GM19468 (cell line): ENCODE measurements at regions not wholly inside any gene's neighbourhood (a gene's known extent, or its start where the extent isn't known, plus 50 kb on each side); places are given as distances from the start of the nearest gene placed in this dataset.

Source experiments
- ATAC-seq: cut with Tn5 transposase; IDR thresholded peaks from one replicate; pipeline ENCODE4 v1.9.1; 2021; ENCODE audit warnings: mild to moderate bottlenecking, moderate library complexity, moderate number of reproducible peaks; ENCODE audit not compliant: unreplicated experiment; ENCODE audit errors: extremely low read depth

GRCh38 chr4:100970414-100970813, 376.9 kb downstream of the PPP3CA start:
- no peak for ATAC-seq

- ATAC-seq, result no peak
Observed at GRCh38 chr4:100969925-100970324, 377.4 kb downstream of the PPP3CA start.

GRCh38 chr4:100968046-100968445, 379.3 kb downstream of the PPP3CA start:
- no peak for ATAC-seq

DNA sequence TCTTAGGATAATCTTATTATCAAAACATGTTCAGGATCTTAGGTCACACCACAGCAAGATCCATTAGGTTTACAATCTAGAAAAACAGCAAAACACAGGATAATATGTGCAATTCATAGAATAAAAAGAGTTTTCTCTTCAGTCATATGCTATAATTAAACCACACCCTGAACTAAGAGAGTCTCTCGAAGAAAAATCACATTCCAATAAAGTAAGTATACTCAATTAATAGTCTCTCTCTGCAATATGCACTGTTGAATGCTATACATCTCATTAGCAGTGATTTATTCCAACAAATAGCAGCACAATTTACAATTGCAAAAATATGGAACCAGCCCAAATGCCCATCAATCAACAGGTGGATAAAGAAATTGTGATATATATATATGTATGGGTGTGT, 383.7 kb downstream of the PPP3CA start:
- no peak for ATAC-seq

GRCh38 chr4:100962698-100963097, 384.6 kb downstream of the PPP3CA start:
- peak; percentile 54 for ATAC-seq

- no peak for ATAC-seq
Observed at GRCh38 chr4:100960232-100960631, 387.1 kb downstream of the PPP3CA start.

DNA sequence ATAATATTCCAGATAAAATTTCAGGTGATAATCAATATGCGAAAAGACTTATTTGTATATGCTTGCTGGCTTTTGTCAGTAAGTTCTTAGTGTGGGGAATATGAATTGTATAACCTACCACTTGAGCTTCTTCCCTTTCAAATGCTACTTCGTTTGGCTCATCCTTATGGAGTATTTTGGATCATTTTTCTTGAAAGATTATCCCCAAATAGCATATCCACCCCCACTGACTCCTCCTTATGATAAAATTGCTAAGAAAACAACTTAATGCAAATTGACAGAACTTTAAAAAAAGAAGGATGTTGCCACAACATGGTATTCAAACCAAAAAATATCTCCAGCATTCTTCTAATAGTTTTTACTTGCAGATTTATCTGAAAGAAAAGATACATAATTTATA, 393.3 kb downstream of the PPP3CA start:
- no peak for ATAC-seq

DNA sequence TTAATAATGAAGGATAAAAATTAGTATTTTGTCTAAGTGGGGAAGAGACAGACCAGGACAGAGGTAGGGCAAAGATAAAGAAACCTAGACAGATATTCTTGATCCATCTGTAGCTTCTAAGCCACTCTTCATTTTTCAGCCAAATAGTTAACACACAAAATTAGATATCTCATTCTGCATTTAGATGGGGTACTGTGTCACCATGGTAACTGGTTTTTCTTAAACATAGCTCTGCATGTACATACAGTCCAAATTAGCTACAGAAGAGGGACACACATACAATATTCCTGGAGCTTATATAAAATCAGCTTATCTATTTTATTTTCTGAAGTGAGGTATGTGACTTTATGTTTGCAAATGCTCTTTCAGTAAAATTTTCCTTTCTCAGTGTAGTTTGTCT, 393.7 kb downstream of the PPP3CA start:
- no peak for ATAC-seq

- ATAC-seq, result no peak
Observed at GRCh38 chr4:100952590-100952989, 394.7 kb downstream of the PPP3CA start.

DNA sequence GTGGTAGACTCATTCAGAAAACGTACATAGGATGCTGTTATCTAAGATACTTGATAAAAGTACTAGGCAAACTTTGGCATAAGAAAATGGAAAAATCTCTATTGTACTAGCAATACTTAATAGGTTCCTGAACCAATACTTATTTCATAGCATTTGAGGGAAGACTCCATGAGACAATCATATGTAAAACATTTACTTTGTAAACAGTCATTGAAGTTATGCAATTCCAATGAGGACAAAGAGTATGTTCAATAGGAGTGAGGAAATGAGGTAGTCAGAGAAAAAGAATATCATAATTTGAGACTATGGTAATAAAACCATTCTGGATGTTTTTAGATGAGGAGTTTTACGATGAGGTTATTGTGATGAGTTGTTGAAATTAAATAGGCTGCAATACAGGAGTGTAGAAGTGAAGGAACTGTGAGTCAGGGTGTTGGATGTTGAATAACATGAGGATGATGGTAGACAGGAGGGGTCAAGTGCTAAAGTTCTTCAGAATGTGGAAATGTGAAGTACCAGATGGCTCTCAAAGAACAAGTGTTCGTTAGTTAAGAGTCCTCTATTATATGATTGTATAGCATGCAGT, 397.9 kb downstream of the PPP3CA start:
- no peak for ATAC-seq

GRCh38 chr4:100948911-100949310, 398.4 kb downstream of the PPP3CA start:
- no peak for ATAC-seq

DNA sequence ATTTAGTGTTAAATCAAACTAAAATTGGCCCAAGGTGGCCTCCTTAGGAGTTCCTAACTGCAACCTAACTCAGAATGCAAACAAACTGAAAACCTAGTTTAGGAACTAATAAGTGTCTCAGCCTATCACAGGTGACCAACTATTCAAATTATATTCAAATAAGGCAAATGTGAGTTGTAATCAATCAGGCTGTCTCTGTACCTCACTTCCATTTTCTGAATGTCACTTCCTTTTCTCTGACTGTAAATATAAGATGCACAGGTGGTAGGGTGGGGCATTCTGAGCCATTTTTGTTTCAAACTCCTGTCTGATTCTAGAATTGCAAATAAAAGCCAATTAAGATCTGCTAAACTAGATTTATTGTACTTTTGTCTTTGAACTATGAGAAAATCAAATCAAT, 401.5 kb downstream of the PPP3CA start:
- ATAC-seq, result peak; percentile 40

- no peak for ATAC-seq
Observed at GRCh38 chr4:100938698-100939097, 408.6 kb downstream of the PPP3CA start.

DNA sequence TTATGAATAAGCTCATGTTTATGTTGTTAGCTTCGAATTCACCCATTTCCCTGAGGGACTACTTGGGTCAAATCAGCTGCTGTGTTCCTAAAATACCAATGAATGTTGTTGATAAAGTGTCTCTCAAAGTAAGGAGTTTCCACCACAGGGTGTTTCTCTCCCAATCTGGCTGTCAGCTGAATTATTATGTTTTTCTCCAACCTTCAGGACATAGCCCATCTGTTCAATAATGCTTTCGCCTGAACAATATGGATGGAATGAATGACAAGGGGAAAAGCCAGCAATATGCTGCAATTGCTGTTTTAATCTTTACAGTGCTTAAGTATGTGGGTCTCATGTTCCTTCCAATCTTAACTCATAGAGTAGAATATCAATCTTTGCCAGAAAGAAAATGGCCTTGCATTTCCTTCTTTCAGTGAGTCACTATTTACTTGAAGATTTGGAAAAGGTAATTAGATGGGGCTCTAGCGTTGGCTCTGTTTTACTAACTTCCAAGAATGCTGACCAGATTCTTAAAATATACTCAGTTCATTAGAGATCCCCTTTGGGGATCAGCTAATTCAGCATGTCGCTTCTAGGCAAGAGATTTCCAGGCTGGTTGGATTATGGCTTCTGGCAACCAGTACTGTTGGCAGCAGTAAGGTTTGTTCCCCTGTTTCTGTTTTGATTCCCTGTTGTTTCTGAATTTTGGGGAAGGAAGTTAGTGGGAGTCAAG, 410.5 kb downstream of the PPP3CA start:
- no peak for ATAC-seq

DNA sequence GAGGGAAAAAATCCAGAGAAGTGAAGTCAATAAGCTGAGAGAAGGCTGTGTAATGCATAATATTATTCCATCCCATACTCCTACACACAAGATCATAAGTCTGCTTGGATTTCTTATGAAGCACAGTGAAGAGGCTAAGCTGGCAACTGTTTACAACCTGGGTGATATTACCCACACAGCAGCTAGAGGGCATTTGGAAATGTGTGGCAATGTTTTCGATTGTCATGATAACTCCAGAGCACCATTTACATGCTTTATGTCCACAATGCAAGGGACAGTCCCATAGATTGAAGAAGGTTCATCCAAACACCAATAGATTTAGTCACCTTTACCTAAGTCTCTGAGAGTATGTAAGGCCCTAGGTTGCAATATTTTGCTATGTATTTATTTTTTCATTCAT, 412.2 kb downstream of the PPP3CA start:
- peak; percentile 45 for ATAC-seq

DNA sequence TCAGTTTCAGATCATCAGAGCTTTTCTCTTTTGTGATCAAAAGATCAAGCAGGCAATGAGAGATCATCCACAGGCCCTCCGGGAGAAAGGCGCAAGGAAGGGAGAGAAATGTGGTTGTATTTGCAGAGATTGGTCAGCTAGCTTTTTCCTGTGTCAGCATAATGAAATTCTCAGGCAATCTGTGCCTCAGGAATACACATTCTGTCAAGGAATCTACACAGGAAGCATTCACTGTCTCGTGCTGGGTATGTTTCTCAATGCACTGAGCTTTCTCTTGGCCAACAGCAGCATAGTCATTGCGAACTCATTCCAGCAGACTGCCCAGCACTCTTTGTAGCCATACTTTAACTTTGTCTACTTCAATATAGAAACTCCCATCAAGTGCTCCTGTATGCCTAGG, 413.7 kb downstream of the PPP3CA start:
- ATAC-seq, result no peak

- no peak for ATAC-seq
Observed at GRCh38 chr4:100929758-100930157, 411.9 kb upstream of the EMCN start.

GRCh38 chr4:100929135-100929534, 411.3 kb upstream of the EMCN start:
- no peak for ATAC-seq

DNA sequence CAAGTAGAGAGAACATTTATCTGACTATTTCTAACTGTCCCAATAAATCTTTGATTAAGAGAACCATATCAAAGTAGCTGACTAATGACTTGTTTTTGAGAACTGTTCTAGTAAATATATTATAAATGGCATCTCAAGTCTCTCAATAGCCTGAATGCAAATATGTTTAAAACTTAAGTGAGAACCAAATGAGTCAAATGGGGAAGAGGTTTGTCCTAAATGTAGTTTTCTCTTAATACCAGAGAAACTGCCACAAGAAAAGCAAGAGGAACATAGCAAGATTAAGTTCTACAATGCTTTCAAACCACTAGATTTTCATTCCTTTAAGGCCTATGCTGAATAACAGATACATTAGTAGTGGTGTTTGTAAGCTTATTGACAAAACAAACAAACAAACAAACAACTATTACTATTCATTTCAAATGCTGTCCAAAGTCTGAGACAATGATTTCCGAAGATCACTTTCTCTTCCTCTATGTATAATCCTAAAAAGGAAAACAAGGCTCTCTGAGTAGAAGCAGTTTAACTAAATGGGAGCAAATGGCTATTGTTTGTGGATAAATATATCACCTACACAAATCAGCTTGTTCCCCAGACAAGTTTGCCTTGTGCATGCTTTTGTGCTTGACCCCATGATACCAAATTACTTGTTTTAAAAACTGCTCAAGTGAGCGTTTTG, 408.4 kb upstream of the EMCN start:
- no peak for ATAC-seq

- no peak for ATAC-seq
Observed at GRCh38 chr4:100913685-100914084, 395.9 kb upstream of the EMCN start.

DNA sequence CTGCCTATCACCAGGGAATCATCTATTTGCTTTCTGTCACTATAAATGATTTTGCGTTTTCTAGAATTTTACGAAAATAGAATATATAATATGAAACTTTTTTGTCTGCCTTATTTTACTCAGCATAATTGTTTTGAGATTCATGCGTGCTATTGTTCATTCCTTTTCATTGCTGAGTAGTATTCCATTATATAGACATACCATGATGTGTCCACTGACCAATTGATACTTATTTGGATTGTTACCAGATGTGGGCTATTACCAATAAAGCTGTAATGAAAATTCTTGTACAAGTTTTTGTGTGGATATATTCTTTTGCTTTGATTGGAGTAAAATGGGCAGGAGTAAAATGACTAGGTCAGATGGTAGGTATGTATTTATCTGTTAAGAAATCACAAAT, 390.7 kb upstream of the EMCN start:
- no peak for ATAC-seq
